Right lobe of liver (tissue), 4 donors: ENCODE measurements at regions not wholly inside any gene's neighbourhood (a gene's known extent, or its start where the extent isn't known, plus 50 kb on each side); places are given as distances from the start of the nearest gene placed in this dataset.

ENCODE experiments used
- POLR2A ChIP-seq: fragments of 450-650 bp; IDR thresholded peaks from one replicate; pipeline ENCODE4 v1.6.1; 2017; ENCODE audit warnings: antibody characterized with exemption, mild to moderate bottlenecking
- TF ChIP-seq, protein P1 (sequence below), 4 donors: fragments of 200-600 bp in 3 of 4; fragments of 450-650 bp in 1 of 4; IDR thresholded peaks; one replicate each; pipeline versions ENCODE4 v1.5.1 to v1.8.0; 2016 to 2022; ENCODE audit warnings: antibody characterized with exemption in 4 of 4, mild to moderate bottlenecking in 2 of 4
- donor health status: DM: no; HTN: no; CAD: no.
- donor health status: DM: no; HTN: no; CAD: no.
- donor health status: DM: no; HTN: yes; CAD: no.

GRCh38 chr5:19411936-19412335 lies 576.1 kb downstream of the CDH18 start:
- TF ChIP-seq, protein P1, sequence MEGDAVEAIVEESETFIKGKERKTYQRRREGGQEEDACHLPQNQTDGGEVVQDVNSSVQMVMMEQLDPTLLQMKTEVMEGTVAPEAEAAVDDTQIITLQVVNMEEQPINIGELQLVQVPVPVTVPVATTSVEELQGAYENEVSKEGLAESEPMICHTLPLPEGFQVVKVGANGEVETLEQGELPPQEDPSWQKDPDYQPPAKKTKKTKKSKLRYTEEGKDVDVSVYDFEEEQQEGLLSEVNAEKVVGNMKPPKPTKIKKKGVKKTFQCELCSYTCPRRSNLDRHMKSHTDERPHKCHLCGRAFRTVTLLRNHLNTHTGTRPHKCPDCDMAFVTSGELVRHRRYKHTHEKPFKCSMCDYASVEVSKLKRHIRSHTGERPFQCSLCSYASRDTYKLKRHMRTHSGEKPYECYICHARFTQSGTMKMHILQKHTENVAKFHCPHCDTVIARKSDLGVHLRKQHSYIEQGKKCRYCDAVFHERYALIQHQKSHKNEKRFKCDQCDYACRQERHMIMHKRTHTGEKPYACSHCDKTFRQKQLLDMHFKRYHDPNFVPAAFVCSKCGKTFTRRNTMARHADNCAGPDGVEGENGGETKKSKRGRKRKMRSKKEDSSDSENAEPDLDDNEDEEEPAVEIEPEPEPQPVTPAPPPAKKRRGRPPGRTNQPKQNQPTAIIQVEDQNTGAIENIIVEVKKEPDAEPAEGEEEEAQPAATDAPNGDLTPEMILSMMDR (IDR thresholded peaks at IDR 0.05), result no peak
- TF ChIP-seq POLR2A, result no peak
